Ishikawa (cell line): ENCODE measurements at regions not wholly inside any gene's neighbourhood (a gene's known extent, or its start where the extent isn't known, plus 50 kb on each side); places are given as distances from the start of the nearest gene placed in this dataset.

Experiments
- CEBPB ChIP-seq: IDR thresholded peaks from 2 replicates; pipeline ENCODE4 v1.6.1; 2012
- CREB1 ChIP-seq: IDR thresholded peaks from 2 replicates; pipeline ENCODE4 v1.6.1; 2012; ENCODE audit warnings: low read depth
- EGR1 ChIP-seq: IDR thresholded peaks from 2 replicates; pipeline ENCODE4 v1.6.1; 2012
- EP300 ChIP-seq: IDR thresholded peaks from 2 replicates; pipeline ENCODE4 v1.6.1; 2012; ENCODE audit warnings: borderline replicate concordance
- FOXM1 ChIP-seq: IDR thresholded peaks from 2 replicates; pipeline ENCODE4 v1.6.1; 2012; ENCODE audit warnings: low read depth, borderline replicate concordance
- RAD21 ChIP-seq: IDR thresholded peaks from 2 replicates; pipeline ENCODE4 v1.6.1; 2012; ENCODE audit warnings: low read depth
- TAF1 ChIP-seq: IDR thresholded peaks from 2 replicates; pipeline ENCODE4 v1.6.1; 2012; ENCODE audit warnings: low read depth, mild to moderate bottlenecking
- TCF12 ChIP-seq: IDR thresholded peaks from 2 replicates; pipeline ENCODE4 v1.6.1; 2012; ENCODE audit warnings: low read depth
- YY1 ChIP-seq: IDR thresholded peaks from 2 replicates; pipeline ENCODE4 v1.6.1; 2012; ENCODE audit warnings: low read depth
- TF ChIP-seq, protein P1 (sequence below): IDR thresholded peaks from 2 replicates; pipeline ENCODE4 v1.6.1; 2012; ENCODE audit warnings: low read depth, mild to moderate bottlenecking

DNA sequence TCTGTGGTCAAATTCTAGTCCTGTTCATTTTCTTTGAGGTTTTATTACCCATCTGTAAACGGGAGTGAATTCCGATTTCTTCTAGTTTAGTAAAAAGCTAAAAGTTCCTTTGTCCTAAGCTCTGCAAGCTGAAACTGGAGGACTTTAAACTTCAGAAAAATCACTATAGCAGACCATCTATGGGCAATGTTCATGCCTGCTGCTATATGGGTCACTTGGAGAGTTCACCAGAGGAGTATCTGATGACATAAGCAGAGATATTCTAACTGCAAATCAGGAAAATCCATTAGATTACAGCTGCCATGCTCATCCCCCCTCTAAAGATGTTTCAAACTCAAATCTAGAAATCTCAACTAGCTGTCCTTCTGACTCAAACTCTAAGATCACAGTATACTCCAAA, 193.0 kb upstream of the RTL1 start:
- no peak for TF ChIP-seq EP300
- no peak for TF ChIP-seq RAD21
- no peak for TF ChIP-seq CREB1
- no peak for TF ChIP-seq TAF1
- no peak for TF ChIP-seq EGR1
- TF ChIP-seq TCF12, result no peak
- TF ChIP-seq FOXM1, result no peak
- TF ChIP-seq YY1, result no peak
- TF ChIP-seq, protein P1, sequence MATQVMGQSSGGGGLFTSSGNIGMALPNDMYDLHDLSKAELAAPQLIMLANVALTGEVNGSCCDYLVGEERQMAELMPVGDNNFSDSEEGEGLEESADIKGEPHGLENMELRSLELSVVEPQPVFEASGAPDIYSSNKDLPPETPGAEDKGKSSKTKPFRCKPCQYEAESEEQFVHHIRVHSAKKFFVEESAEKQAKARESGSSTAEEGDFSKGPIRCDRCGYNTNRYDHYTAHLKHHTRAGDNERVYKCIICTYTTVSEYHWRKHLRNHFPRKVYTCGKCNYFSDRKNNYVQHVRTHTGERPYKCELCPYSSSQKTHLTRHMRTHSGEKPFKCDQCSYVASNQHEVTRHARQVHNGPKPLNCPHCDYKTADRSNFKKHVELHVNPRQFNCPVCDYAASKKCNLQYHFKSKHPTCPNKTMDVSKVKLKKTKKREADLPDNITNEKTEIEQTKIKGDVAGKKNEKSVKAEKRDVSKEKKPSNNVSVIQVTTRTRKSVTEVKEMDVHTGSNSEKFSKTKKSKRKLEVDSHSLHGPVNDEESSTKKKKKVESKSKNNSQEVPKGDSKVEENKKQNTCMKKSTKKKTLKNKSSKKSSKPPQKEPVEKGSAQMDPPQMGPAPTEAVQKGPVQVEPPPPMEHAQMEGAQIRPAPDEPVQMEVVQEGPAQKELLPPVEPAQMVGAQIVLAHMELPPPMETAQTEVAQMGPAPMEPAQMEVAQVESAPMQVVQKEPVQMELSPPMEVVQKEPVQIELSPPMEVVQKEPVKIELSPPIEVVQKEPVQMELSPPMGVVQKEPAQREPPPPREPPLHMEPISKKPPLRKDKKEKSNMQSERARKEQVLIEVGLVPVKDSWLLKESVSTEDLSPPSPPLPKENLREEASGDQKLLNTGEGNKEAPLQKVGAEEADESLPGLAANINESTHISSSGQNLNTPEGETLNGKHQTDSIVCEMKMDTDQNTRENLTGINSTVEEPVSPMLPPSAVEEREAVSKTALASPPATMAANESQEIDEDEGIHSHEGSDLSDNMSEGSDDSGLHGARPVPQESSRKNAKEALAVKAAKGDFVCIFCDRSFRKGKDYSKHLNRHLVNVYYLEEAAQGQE, result no peak
- no peak for TF ChIP-seq CEBPB
